ENCODE measurements at regions not wholly inside any gene's neighbourhood (a gene's known extent, or its start where the extent isn't known, plus 50 kb on each side); places are given as distances from the start of the nearest gene placed in this dataset.

DNA sequence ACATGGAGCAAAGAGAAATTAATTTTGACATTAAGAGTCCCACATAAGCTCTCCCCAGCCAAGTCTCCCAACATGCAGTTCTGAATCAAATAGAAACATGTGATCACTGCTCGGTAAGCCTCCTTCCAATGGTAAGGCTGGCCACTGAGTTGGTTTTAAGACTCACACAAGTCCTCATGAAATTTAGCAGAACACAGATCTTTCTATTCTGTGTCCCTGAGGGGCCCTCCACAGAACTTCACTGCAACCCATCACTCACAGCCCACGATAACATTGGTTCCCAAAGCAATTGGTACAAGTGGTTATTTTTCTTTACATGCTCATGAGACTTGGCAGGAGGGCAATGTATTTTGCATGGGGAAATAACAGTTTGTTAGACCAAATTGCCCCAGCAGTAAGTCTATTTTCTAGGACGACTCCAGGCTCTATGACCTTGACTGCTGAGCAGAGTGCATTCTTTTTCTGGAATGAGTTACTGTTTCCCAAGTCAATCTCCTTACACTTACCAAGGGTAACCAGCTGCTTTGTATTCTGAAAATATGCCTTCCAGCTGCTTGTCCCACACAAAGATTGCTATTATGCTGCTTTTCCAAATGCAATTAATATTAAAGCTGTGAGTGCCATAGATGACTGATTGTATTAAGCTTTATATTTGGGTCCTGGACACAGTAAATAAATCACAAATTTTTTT, 142.3 kb upstream of the TANK start:
- no peak for DNase-seq (ENCODE audit: low read depth in 3 of 3)

DNA sequence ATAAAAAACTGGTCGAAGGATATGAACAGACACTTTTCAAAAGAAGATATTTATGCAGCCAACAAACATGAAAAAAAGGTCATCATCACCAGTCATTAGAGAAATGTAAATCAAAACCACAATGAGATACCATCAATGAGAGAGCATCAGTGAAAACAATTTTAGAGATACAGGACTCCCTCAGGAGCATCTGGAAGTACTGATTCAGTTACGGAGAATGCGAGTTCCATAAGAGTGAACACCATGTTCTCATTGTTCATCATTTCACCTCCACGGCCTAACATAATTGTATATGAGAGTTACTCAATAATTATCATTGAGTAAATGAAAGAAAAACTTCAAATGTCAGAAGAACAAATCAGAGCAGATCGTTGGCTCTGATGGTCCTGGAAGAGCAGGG, 140.9 kb upstream of the TANK start:
- no peak for DNase-seq (ENCODE audit: low read depth in 3 of 3)

DNA sequence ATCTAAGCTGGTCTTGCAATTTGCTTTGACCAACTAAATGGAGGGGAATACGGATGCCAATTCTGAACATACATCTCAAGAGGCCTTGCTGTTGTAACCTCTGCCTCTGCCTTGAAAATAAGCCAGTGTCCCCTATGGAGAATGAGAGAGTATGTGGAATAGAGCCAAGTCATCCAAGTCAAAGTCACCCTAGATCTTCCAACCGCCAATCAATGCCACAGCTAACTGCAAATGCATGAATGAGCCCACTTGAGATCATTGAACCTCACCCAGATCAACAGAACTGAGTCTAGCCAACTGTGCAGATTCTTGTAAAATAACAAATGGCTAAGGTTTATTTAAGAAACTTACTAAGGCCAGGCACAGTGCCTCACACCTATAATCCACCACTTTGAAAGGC, 139.8 kb upstream of the TANK start:
- no peak for DNase-seq (ENCODE audit: low read depth in 3 of 3)

- DNase-seq (ENCODE audit: low read depth in 3 of 3) = no peak
Observed at GRCh38 chr2:161028581-161028980, 131.6 kb upstream of the TANK start.

- no peak for DNase-seq (ENCODE audit: low read depth in 3 of 3)
Observed at GRCh38 chr2:161029321-161029720, 130.9 kb upstream of the TANK start.

DNA sequence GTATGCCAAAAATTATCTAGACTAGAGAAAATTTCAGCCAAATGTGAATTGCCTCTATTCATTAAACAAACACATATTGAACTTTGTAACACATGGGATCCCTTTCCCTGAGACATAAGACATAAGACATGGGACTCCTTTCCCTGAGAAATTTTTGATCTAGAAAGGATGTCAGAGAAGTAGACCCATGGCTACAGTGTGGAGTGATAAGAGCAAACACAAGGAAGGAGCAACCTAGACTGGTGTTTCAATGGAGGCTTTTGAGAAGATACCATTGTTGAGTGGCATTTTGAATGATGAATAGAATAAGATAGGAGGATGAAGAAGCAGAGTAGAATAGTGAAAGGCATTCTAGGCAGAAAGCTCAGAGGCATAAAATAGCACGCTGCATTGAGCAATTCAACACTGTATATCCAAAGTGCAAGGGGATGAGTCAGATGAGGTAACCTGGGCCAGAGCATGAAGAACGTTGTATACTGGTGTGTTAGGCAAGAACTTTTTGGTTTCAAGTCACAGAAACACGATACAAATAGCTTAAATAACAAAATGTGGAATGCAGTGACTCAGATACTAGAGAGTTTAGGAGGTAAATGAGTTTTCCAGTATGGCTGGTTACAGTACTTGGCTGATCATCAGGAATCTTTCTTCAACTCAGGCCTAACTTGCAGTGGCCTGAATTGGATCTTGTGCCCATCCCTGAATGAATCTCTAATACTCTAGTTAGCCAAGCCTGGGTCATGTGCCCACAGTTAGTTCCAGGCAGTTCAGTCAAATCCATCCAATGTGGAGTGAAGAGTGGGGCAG, 129.8 kb upstream of the TANK start:
- DNase-seq (ENCODE audit: low read depth in 3 of 3) = no peak

GRCh38 chr2:161031511-161031910, 128.7 kb upstream of the TANK start:
- no peak for DNase-seq (ENCODE audit: low read depth in 3 of 3)

GRCh38 chr2:161032635-161033034, 127.6 kb upstream of the TANK start:
- no peak for DNase-seq (ENCODE audit: low read depth in 3 of 3)

DNA sequence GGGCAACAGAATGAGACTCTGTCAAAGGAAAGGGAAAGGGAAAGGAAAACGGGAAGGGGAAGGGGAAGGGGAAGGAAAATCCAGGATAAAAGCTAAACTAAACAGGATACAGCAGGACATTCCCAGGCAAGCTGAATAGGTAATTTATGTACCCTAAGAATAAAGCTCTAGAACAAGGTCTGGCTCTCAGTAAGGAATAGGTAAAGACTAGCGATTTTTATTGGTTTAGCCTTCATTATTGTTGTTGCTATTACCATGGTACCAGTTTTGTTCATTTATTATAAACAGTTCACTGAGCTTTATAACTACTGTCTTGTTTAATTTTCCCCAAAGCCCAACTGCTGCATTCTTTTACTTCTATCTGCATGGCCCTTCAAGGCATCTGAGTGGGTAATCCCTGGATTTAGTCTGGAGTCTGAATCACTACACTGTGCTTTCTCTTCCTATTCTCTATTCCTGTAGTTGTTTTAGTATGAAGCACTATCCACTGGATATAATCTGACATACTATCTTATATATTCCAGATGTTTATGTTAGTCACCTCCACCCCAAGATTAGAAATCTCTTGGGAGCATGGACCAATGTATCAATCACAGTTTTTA, 127.1 kb upstream of the TANK start:
- no peak for DNase-seq (ENCODE audit: low read depth in 3 of 3)

- no peak for DNase-seq (ENCODE audit: low read depth in 3 of 3)
Observed at GRCh38 chr2:161036926-161037325, 123.3 kb upstream of the TANK start.

GRCh38 chr2:161039071-161039470, 121.2 kb upstream of the TANK start:
- DNase-seq (ENCODE audit: low read depth in 3 of 3) = no peak

GRCh38 chr2:161041356-161041755, 118.9 kb upstream of the TANK start:
- no peak for DNase-seq (ENCODE audit: low read depth in 3 of 3)

DNA sequence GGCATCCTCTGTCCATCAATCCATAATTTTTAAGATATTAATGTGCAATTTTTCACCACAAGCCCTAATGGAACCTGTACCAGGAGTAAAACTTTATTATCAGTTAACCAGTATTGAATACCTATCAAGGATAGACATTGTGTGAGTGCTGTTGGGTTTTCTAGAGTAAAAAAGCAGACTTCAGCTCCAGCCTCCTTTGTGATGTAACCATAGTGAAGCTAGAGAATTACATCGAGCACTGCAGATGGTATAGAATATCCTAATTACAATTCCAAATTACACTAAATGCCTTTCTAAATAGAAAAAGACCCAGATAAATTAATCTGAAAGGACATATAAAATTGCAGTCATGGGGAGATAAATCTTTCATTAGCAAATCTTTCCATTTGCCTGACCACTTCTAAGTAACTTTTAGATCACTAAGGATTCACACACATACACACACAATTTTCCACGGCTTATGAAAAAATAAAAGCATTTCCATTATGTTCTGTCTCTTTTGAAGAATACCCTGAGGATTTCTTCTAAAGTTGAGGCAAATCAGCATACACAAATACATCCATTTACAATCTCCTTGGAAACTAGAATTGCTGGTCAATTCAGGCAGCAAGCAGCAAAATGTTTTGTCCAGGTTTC, 117.1 kb upstream of the TANK start:
- no peak for DNase-seq (ENCODE audit: low read depth in 3 of 3)

DNA sequence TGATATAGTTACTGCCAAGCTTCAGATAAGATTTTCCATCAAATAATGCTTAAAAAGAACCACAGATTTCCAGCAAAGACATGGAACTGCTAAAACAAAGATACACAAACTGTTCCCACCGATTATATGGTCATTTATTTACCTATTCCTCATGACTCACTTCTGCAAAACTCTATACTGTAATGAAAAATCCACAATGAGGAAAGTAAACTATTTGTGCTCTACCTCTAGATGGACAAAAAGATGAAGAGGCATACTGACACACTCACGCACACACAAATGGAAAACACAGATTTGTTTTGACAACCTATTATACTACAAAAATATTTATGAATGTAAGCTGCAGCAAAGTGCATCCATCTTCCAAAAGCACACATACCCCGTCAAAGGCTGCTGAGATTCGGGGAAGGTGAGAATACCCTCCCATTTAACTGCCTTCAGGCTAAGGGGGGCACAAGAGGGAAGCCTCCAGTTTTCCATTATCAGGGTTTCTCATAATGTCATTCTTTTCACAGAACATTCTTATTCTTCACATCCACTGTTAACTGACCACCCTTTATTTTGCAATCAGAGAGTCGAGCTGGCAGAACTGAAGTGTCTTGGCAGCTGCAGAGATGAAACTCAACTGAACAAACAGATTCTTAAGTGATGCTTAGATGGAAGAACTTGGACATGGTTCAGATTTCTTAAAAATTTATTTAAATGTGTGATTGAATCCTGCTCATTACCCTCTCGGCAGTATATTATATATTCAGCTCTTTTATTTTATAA, 115.9 kb upstream of the TANK start:
- no peak for DNase-seq (ENCODE audit: low read depth in 3 of 3)

GRCh38 chr2:161044921-161045320, 115.3 kb upstream of the TANK start:
- DNase-seq (ENCODE audit: low read depth in 3 of 3) = no peak

DNA sequence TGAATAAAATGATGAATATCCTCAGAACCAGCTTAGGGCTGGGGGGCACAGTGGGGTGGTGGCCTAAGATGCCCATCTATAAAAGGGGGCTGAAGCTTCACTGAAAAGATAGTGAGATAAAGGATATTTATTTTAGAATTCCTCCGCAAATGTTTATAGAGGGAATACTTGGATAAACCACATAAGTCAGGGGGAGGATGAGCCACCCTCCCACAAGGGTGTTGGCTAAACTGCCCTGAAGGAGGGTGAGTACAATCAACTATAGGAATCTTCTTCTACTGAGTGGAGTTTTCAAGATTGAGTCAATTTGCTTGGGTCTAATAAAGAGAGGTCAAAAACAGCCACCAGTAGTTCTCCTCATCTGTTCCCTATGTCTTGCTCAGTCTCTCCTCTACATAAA, 114.5 kb upstream of the TANK start:
- no peak for DNase-seq (ENCODE audit: low read depth in 3 of 3)

DNA sequence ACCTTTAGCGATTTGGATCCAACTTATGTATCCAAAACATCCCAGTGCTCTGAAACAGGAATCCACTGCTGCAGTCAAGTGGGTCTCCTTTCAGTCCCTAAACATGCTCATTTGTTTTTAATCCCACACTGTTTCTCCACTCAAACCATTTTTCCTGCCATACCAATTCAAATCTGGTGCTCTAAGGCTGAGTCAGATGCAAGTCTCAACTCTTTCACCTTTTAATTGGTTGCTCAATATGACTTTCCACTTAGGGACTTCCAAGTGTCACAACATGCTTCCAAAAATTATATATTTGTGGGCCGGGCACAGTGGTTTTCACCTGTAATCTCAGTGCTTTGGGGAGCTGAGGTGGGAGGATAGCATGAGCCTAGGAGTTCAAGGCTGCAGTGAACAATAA, 113.4 kb upstream of the TANK start:
- DNase-seq (ENCODE audit: low read depth in 3 of 3) = no peak

DNA sequence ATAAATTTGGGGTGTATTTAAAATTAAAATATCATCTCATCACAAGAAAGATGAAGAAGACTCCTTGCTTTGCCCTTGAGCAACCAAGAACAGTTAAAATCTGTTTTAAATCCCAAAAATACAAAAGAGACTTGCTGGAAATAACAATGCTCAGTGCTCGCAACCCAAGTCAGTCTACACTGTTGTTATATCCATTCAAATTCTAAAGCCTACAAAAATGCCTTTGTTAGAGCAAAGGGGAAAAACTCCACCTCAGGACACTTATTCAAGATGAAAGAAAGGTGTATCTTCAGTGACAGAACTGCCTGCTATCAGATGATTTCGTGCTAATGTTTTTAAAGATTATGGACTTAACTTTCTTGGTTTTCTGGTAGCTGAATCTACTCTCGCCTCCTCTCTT, 111.9 kb upstream of the TANK start:
- no peak for DNase-seq (ENCODE audit: low read depth in 3 of 3)

DNA sequence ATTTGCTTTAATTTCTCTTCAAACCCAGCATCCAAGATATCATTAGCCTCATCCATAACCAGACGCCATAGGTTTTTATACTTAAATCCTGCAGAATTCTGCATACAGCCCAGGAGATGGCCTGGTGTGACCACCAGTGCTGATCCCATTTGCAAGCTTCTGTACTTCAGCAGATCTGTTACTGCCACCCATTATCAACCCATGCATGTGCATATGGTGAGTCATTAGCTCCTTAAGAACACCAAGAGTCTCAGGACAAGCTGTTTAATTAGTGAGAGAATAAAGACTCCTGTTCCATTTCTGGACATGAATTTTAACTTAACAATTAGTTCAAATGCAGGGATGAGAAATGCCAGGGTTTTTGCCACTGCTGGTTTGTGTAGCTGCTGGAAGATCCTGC, 110.7 kb upstream of the TANK start:
- DNase-seq (ENCODE audit: low read depth in 3 of 3) = no peak

- no peak for DNase-seq (ENCODE audit: low read depth in 3 of 3)
Observed at GRCh38 chr2:161052214-161052613, 108.0 kb upstream of the TANK start.

DNA sequence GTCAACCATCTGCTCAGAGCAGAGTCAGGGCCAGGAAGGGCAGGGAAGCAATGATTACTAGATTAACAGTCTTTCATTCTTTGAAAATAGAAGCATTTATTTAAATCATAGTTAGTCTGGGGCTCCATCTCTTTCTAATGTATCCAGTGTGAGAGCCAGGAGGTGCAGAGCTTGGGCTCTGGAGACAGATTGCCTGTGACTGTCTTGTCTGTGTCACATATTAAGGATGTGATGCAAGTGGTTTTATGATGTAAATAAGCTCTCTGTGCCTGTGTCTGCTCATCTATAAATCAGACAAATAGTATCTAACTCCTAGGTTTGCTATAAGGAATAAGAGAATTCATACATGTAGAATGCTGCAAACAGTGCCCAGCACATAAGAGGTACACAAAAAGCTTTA, 104.9 kb upstream of the TANK start:
- no peak for DNase-seq (ENCODE audit: low read depth in 3 of 3)

- no peak for DNase-seq (ENCODE audit: low read depth in 3 of 3)
Observed at GRCh38 chr2:161059388-161059787, 100.8 kb upstream of the TANK start.
